HG02798 (cell line): ENCODE measurements at regions not wholly inside any gene's neighbourhood (a gene's known extent, or its start where the extent isn't known, plus 50 kb on each side); places are given as distances from the start of the nearest gene placed in this dataset.
"Not testable (repeated sequence)": the region's sequence is repeated elsewhere in the genome, so short reads cannot be mapped to it uniquely, and the experiment has no call there.

Experiments used
- ATAC-seq: cut with Tn5 transposase; IDR thresholded peaks from one replicate; pipeline ENCODE4 v1.9.1; 2021; ENCODE audit warnings: mild to moderate bottlenecking; ENCODE audit not compliant: unreplicated experiment, poor library complexity

GRCh38 chr18:8912348-8913326, 189.9 kb upstream of the NDUFV2 start:
- no peak for ATAC-seq

GRCh38 chr18:8913606-8914403, 188.7 kb upstream of the NDUFV2 start:
- not testable (repeated sequence) for ATAC-seq

GRCh38 chr18:8914404-8915264, 187.9 kb upstream of the NDUFV2 start:
- ATAC-seq, result not testable (repeated sequence)

GRCh38 chr18:8920856-8921787, 181.4 kb upstream of the NDUFV2 start:
- ATAC-seq, result not testable (repeated sequence)

- ATAC-seq, result no peak
Observed at GRCh38 chr18:8926464-8926863, 176.0 kb upstream of the NDUFV2 start.

GRCh38 chr18:8928044-8928443, 174.5 kb upstream of the NDUFV2 start:
- no peak for ATAC-seq

- no peak for ATAC-seq
Observed at GRCh38 chr18:8928847-8929780, 173.4 kb upstream of the NDUFV2 start.

GRCh38 chr18:8930990-8931616, 171.4 kb upstream of the NDUFV2 start:
- no peak for ATAC-seq

GRCh38 chr18:8932866-8933265, 169.6 kb upstream of the NDUFV2 start:
- no peak for ATAC-seq

- no peak for ATAC-seq
Observed at GRCh38 chr18:8933714-8934284, 168.7 kb upstream of the NDUFV2 start.

- ATAC-seq, result not testable (repeated sequence)
Observed at GRCh38 chr18:8935346-8935745, 167.2 kb upstream of the NDUFV2 start.

GRCh38 chr18:8936619-8937018, 165.9 kb upstream of the NDUFV2 start:
- no peak for ATAC-seq

- no peak for ATAC-seq
Observed at GRCh38 chr18:8937160-8938094, 165.1 kb upstream of the NDUFV2 start.

GRCh38 chr18:8938817-8939216, 163.7 kb upstream of the NDUFV2 start:
- no peak for ATAC-seq

GRCh38 chr18:8942021-8942908, 160.2 kb upstream of the NDUFV2 start:
- no peak for ATAC-seq
